ENCODE measurements at regions not wholly inside any gene's neighbourhood (a gene's known extent, or its start where the extent isn't known, plus 50 kb on each side); places are given as distances from the start of the nearest gene placed in this dataset.

- no peak overlapping the region for H2BK20ac ChIP-seq (ENCODE audit: low read depth, low read length)
- H2BK120ac ChIP-seq (ENCODE audit: low read depth, low read length) = no peak overlapping the region
- no TSS peak for BruUV-seq (replicated peaks)
- H4K8ac ChIP-seq (ENCODE audit: low read depth in 2 of 2, low read length in 2 of 2) = no peak overlapping the region
- no peak overlapping the region for H3K14ac ChIP-seq (replicated peaks; ENCODE audit: low read depth, low read length)
- no peaks in the 10 kb centered on the region for H3K27me3 ChIP-seq (ENCODE audit: control insufficient read depth, insufficient read depth, low read length)
- dilution Hi-C loops (cut with HindIII; ENCODE audit: low sequenced_read_pairs, unreplicated experiment) (no loop called here), in situ Hi-C loops (cut with MboI; ENCODE audit: low sequenced_read_pairs) (no loop called here), intact Hi-C loops (cut with micrococcal nuclease) (no loop called here)
- no peak overlapping the region for H3K18ac ChIP-seq (ENCODE audit: low read depth, low read length)
- no peaks in the 10 kb centered on the region for H3K79me1 ChIP-seq (ENCODE audit: low read depth in 1 of 2, low read length in 2 of 2)
- TF ChIP-seq RFX5 (IDR thresholded peaks at IDR 0.05; ENCODE audit: low read depth, low read length) = no peak
- no peak for TF ChIP-seq BHLHE40 (IDR thresholded peaks at IDR 0.05; ENCODE audit: low read depth, low read length)
- TF ChIP-seq USF2 (IDR thresholded peaks at IDR 0.05; ENCODE audit: low read depth, low read length) = no peak
- ChIA-PET CTCF (no interaction called here), POLR2A (ENCODE audit: unreplicated experiment) (no interaction called here)
- H3K4me3 ChIP-seq (ENCODE audit: insufficient read depth, low read depth, low read length) = no peak overlapping the region
- H3K9me3 ChIP-seq (ENCODE audit: control insufficient read depth, insufficient read depth, low read length) = no peaks in the 10 kb centered on the region
- no peak overlapping the region for H3K56ac ChIP-seq (ENCODE audit: extremely low read depth, insufficient read depth, low read length)
- no peak overlapping the region for H2AK9ac ChIP-seq (replicated peaks; ENCODE audit: low read depth, low read length, poor library complexity)
- no peak overlapping the region for H4K5ac ChIP-seq (ENCODE audit: low read depth, low read length)
- H3K27ac ChIP-seq (ENCODE audit: insufficient read depth, low read length) = no peak overlapping the region
- H3K4me2 ChIP-seq (ENCODE audit: low read depth, low read length) = no peak overlapping the region
- H2BK5ac ChIP-seq (ENCODE audit: low read depth, low read length, poor library complexity, severe bottlenecking) = no peak overlapping the region
- no peak overlapping the region for H2BK15ac ChIP-seq (ENCODE audit: low read depth, low read length)
- no peaks in the 10 kb centered on the region for H3K9me1 ChIP-seq (ENCODE audit: insufficient read depth, low read length)
- H4K20me1 ChIP-seq (ENCODE audit: insufficient read depth, low read length) = no peaks in the 10 kb centered on the region
- no peak overlapping the region for H4K91ac ChIP-seq (ENCODE audit: insufficient read depth, low read depth, low read length)
- H3K23ac ChIP-seq (ENCODE audit: low read depth, low read length) = no peak overlapping the region
- no peak for DNase-seq
- no peak for ATAC-seq (ENCODE audit: low read depth)
- no peaks in the 10 kb centered on the region for H3K4me1 ChIP-seq (ENCODE audit: control insufficient read depth, insufficient read depth, low read length)
- H3K9ac ChIP-seq (ENCODE audit: low read depth, low read length) = no peak overlapping the region
- no peak overlapping the region for H3K4ac ChIP-seq (ENCODE audit: low read depth, low read length)
- H2AFZ ChIP-seq (replicated peaks; ENCODE audit: low read length, poor library complexity) = no peak overlapping the region
- no peaks in the 10 kb centered on the region for H3K36me3 ChIP-seq (ENCODE audit: control insufficient read depth, insufficient read depth, low read length)
- H2AK5ac ChIP-seq (ENCODE audit: low read depth, low read length) = no peak overlapping the region
Measured at GRCh38 chr14:26810631-26811030, 212.8 kb upstream of the NOVA1 start.

Measured in IMR-90 (cell line).